SK-N-MC (cell line): ENCODE measurements at regions not wholly inside any gene's neighbourhood (a gene's known extent, or its start where the extent isn't known, plus 50 kb on each side); places are given as distances from the start of the nearest gene placed in this dataset.

ENCODE experiments used
- EZH2 ChIP-seq: fragments of 200-600 bp; sonication (generic); IDR thresholded peaks from one replicate; pipeline ENCODE4 v1.6.1; 2017; ENCODE audit warnings: antibody characterized with exemption
- POLR2AphosphoS5 ChIP-seq: IDR thresholded peaks from 2 replicates; pipeline ENCODE4 v1.6.1; 2012; ENCODE audit warnings: mild to moderate bottlenecking, low read depth, low read length, borderline replicate concordance

DNA sequence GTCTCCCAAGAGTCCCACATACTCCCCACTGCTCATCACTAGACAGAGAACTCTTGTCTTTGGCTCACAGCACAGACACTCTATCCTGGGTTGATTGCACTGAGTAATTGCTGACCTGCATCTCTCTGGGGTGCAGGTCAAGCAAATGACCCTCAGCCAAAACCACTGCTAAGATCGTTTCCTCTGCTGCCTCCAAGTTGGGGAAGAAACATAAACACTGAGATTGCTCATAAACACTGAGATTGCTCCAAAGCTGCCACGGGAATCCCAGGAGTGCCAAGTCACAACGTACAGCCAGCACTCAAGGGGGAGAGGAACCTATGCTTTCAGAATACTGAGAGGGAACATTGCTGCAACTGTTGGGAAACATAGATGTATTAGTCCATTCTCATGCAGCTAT is 1402.1 kb upstream of the ACO1 start:
- TF ChIP-seq POLR2AphosphoS5 = no peak
- no peak for TF ChIP-seq EZH2
